ENCODE measurements at regions not wholly inside any gene's neighbourhood (a gene's known extent, or its start where the extent isn't known, plus 50 kb on each side); places are given as distances from the start of the nearest gene placed in this dataset.

DNA sequence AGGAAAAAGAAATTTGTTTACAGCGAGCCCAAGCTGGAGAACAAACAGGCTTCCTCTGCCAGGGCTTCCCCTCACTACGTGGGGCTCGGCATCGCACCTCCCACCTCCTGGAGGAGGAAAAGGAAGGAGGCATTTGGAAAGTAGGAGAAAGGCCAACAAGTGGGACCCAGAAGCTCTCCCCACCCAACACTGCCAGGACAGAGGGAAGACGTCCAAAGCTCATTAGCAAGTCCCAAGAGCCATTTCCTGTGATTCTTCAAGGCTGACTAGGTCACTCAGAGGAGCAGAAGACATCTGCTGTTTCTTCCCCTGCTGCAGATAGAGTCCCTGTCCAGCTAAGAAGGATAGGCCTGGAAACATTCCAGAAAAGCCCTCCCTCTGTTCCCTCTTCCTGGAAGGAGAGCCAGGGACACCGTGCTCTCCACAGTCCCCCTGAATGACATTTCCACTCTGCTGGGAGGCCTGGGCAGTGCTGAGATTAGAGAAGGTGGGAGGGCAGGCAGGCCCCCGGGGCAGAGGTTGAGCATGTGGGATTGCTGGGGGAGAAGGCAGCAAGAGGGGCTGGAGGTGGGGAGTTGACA is 57.0 kb upstream of the NEURL1B start:
- intact Hi-C loops (cut with DNase I) = no loop called here
- no peaks in the 10 kb centered on the region for H3K27me3 ChIP-seq
- H3K9me3 ChIP-seq = no peaks in the 10 kb centered on the region
- WGBS, 2 donors = 53 to 58% methylated on average over 6 of the region's 7 CpGs
- peak overlapping the region; percentile 48 to 88 (median 78) for H3K27ac ChIP-seq
- DNase-seq = no peak
- no peaks in the 10 kb centered on the region for H3K36me3 ChIP-seq
- no peak overlapping the region for H3K4me3 ChIP-seq
- no peak for TF ChIP-seq POLR2A (IDR thresholded peaks at IDR 0.05)
- no peak for TF ChIP-seq CTCF (IDR thresholded peaks at IDR 0.05)
- peaks cover 4 to 43% (median 17%) of the 10 kb centered on the region in 3 donors for H3K4me1 ChIP-seq

DNA sequence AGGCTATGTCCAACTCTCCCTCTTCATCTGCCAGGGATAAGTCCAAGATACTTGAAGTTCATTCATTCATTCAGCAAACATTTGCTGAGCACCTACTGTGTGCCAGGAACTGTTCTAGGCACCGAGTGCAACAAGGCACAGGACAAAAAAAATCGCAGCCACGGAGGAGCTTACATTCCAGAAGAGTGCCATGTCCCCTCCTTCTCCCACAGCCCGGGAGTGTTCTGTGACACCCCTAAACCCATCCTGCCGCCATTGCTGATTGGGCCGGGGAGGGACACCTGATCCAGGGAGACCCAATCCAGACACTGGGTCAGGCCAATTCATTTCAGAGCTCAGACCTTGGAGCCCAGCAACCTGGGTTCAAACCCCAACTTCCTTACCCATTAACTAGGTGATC is 58.1 kb upstream of the NEURL1B start:
- no peaks in the 10 kb centered on the region for H3K36me3 ChIP-seq
- H3K4me3 ChIP-seq = no peak overlapping the region
- TF ChIP-seq POLR2A (IDR thresholded peaks at IDR 0.05) = no peak
- no peak for TF ChIP-seq CTCF (IDR thresholded peaks at IDR 0.05)
- H3K27me3 ChIP-seq = no peaks in the 10 kb centered on the region
- H3K27ac ChIP-seq = peak overlapping the region in 3 of 4 donors; percentile 77 to 88 (median 78)
- no peaks in the 10 kb centered on the region for H3K9me3 ChIP-seq
- peaks cover 4 to 43% (median 17%) of the 10 kb centered on the region in 3 donors for H3K4me1 ChIP-seq
- no peak for DNase-seq
- intact Hi-C loops (cut with DNase I) = no loop called here
- 100% methylated on average over 1 of the region's 6 CpGs; no CpG with 5 or more reads in 1 of the 2 donors for WGBS, 2 donors

GRCh38 chr5:172581315-172581714 is 59.7 kb upstream of the NEURL1B start:
- Histone ChIP-seq H3K27me3 (no peaks in the 10 kb centered on the region), H3K36me3 (no peaks in the 10 kb centered on the region), H3K4me3 (no peak overlapping the region), H3K27ac (no peak overlapping the region), H3K9me3 (no peaks in the 10 kb centered on the region), H3K4me1 (peaks cover 1 to 37% (median 17%) of the 10 kb centered on the region in 3 donors)
- intact Hi-C loops (cut with DNase I) = no loop called here
- WGBS, 2 donors = 47 to 48% methylated on average over 2 to 4 of the region's 4 CpGs
- DNase-seq = no peak
- no peak for TF ChIP-seq POLR2A (IDR thresholded peaks at IDR 0.05)
- no peak for TF ChIP-seq CTCF (IDR thresholded peaks at IDR 0.05)

- TF ChIP-seq POLR2A (IDR thresholded peaks at IDR 0.05) = no peak
- no peak for TF ChIP-seq CTCF (IDR thresholded peaks at IDR 0.05)
- intact Hi-C loops (cut with DNase I) = no loop called here
- 60 to 86% methylated on average over 1 to 3 of the region's 5 CpGs for WGBS, 2 donors
- H3K27me3 ChIP-seq = no peaks in the 10 kb centered on the region
- no peak overlapping the region for H3K4me3 ChIP-seq
- H3K9me3 ChIP-seq = no peaks in the 10 kb centered on the region
- no peak for DNase-seq
- peaks cover 0 to 39% (median 23%) of the 10 kb centered on the region in 3 donors for H3K4me1 ChIP-seq
- no peaks in the 10 kb centered on the region for H3K36me3 ChIP-seq
- no peak overlapping the region for H3K27ac ChIP-seq
Measured at GRCh38 chr5:172579403-172579990, 61.6 kb upstream of the NEURL1B start.

DNA sequence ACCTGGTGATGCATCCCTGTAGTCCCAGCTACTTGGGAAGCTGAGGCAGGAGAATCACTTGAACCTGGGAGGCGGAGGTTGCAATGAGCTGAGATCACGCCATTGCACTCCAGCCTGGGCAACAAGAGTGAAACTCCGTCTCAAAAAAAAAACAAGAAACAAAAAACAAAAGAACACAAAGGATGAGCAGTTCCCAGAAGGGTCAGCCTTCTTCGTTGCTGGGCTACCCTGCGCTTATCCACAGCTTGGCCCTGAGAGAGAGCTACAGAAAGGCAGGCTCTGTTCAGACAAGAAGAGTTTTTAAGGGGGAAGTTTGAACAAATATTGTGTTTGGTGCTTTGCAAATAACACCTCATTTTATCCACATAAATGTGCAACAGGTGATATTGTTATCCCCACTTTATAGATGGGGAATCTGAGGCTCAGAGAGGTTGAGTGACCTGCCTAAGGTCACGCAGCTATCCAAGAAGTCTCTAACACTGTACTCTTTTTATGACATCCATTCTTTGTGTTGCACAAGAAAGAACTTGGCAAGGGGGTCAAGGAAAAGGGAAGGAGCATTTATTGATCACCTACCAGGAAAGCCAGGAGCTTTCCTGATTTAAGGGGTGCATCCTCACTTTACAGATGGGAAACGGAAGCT is 63.7 kb upstream of the NEURL1B start:
- Histone ChIP-seq H3K36me3 (no peaks in the 10 kb centered on the region), H3K9me3 (no peaks in the 10 kb centered on the region), H3K4me3 (no peak overlapping the region), H3K27ac (no peak overlapping the region), H3K27me3 (no peaks in the 10 kb centered on the region), H3K4me1 (peaks cover 0 to 33% (median 17%) of the 10 kb centered on the region in 3 donors)
- no peak for DNase-seq
- intact Hi-C loops (cut with DNase I) = no loop called here
- WGBS, 2 donors = 72 to 79% methylated on average over 7 of the region's 7 CpGs
- no peak for TF ChIP-seq POLR2A (IDR thresholded peaks at IDR 0.05)
- TF ChIP-seq CTCF (IDR thresholded peaks at IDR 0.05) = no peak

Data from esophagus squamous epithelium (tissue), 5 donors.